Pancreas (tissue), 10 donors: ENCODE measurements at regions not wholly inside any gene's neighbourhood (a gene's known extent, or its start where the extent isn't known, plus 50 kb on each side); places are given as distances from the start of the nearest gene placed in this dataset.
"Not testable (repeated sequence)": the region's sequence is repeated elsewhere in the genome, so short reads cannot be mapped to it uniquely, and the experiment has no call there.

Experiments used
- ATAC-seq, 4 donors: fragments of 200-7000 bp; cut with Tn5 transposase; one replicate each; pipeline versions ENCODE4 v1.8.0 to v1.9.1; 2020; ENCODE audit warnings: mild to moderate bottlenecking in 4 of 4, moderate library complexity in 4 of 4
- DNase-seq, 6 donors: peaks; one replicate each; pipeline ENCODE4 v3.0.0-alpha.2; 2020
- FAIRE-seq: peaks from 2 replicates; lab custom pipeline; 2012; peaks lifted over from hg19 to GRCh38; lab: Jason Lieb, UNC
- H3K27ac ChIP-seq, 4 donors: fragments of 200-600 bp; sonication (generic); 1 replicate in 3 of 4; 2 replicates in 1 of 4; pipeline versions ENCODE4 v1.5.0 to v1.8.0; 2020
- H3K27me3 ChIP-seq, 4 donors: fragments of 200-600 bp; one replicate each; pipeline ENCODE4 v1.8.0; 2021
- H3K36me3 ChIP-seq, 3 donors: fragments of 200-600 bp; sonication (generic) in 1 of 3; one replicate each; pipeline versions ENCODE4 v1.5.0 to v1.8.0; 2020 to 2021
- H3K4me1 ChIP-seq, 3 donors: fragments of 200-600 bp; one replicate each; pipeline ENCODE4 v1.8.0; 2021
- H3K4me3 ChIP-seq, 4 donors: fragments of 200-600 bp; sonication (generic) in 2 of 4; one replicate each; pipeline versions ENCODE4 v1.5.0 to v1.8.0; 2020 to 2021
- H3K9me3 ChIP-seq, 4 donors: fragments of 200-600 bp; one replicate each; pipeline ENCODE4 v1.8.0; 2021
- WGBS, 2 donors: extraction: QIAGEN DNeasy Blood & Tissue Kit; methylation state at CpG; one replicate each; pipeline ENCODE4 v1.1.7; 2013; 5-methylcytosine and 5-hydroxymethylcytosine counted together
- intact Hi-C, 3 donors: fragments of 100-400 bp; cut with DNase I; formaldehyde crosslinking; loops; one replicate each; pipeline versions ENCODE4 v1.11.1 to v1.14.2; 2022
- TF ChIP-seq, protein P1 (sequence below), 4 donors: fragments of 200-600 bp; sonication (generic) in 3 of 4; IDR thresholded peaks; one replicate each; pipeline versions ENCODE4 v1.5.0 to v1.8.0; 2021; ENCODE audit warnings: antibody characterized with exemption in 4 of 4
- donor health status: healthy with polysubstance abuse.
- donor health status: DM: no; HTN: no; CAD: no; lungs with moderate emphysema.
- donor health status: DM: no; HTN: no; CAD: no.
- donor health status: control.
- donor health status: control.
- donor health status: Bipolar disorder and iron deficiency.
- donor health status: DM: yes; HTN: yes; CAD: no.
- donor health status: DM: no; HTN: no; CAD: no.
- donor health status: DM: no; HTN: no; CAD: no.
- donor health status: DM: yes; HTN: yes; CAD: no.

DNA sequence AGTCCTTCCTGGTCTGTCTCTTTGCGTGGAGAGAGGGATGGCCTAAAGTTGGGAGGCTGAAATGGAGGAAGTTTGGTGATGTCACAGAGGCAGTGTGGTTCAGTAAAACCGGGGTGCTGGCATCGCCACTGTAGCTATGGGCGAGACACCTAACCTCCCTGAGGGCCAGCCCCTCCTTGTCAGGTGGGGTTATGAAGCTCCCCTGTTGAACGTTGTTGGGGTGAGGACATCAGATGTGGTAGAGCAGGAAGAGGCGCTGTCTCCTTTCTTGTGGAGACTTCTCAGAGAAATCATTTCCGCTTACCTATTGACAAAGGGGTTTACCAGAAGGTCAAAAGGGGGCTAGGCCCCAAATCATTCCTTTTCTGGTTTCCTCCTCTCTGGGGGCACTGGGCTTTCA, 294.7 kb downstream of the SIPA1L2 start:
- ATAC-seq, result no peak
- intact Hi-C loops, result no loop called here
- FAIRE-seq, result no peak
- no peaks in the 10 kb centered on the region for H3K36me3 ChIP-seq
- H3K27ac ChIP-seq, result no peak overlapping the region
- H3K27me3 ChIP-seq, result no peaks in the 10 kb centered on the region
- H3K4me1 ChIP-seq, result no peaks in the 10 kb centered on the region
- no peak for DNase-seq
- H3K9me3 ChIP-seq, result no peaks in the 10 kb centered on the region
- 80 to 85% methylated on average over 7 of the region's 7 CpGs for WGBS, 2 donors
- H3K4me3 ChIP-seq, result no peak overlapping the region
- TF ChIP-seq, protein P1, sequence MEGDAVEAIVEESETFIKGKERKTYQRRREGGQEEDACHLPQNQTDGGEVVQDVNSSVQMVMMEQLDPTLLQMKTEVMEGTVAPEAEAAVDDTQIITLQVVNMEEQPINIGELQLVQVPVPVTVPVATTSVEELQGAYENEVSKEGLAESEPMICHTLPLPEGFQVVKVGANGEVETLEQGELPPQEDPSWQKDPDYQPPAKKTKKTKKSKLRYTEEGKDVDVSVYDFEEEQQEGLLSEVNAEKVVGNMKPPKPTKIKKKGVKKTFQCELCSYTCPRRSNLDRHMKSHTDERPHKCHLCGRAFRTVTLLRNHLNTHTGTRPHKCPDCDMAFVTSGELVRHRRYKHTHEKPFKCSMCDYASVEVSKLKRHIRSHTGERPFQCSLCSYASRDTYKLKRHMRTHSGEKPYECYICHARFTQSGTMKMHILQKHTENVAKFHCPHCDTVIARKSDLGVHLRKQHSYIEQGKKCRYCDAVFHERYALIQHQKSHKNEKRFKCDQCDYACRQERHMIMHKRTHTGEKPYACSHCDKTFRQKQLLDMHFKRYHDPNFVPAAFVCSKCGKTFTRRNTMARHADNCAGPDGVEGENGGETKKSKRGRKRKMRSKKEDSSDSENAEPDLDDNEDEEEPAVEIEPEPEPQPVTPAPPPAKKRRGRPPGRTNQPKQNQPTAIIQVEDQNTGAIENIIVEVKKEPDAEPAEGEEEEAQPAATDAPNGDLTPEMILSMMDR (IDR thresholded peaks at IDR 0.05), result no peak

DNA sequence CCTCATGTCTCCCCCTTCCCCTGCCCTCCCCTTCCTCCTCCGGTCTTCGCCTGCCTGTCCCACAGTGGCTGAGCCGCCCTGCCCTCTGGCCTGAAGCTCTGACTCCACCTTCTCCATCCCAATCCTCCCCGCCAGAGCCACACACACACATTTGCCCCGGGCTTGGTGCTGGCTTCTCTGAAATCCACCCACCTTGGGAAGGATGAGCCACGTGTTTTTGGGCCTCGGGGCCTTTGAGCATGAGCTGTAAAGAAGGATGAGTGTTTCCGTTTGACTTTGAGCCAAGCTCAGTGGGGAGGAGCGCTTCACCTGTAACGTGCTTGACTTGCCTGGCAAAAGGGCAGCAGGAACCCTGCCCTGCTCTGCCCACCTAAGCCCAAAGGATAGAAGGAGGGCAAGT, 295.1 kb downstream of the SIPA1L2 start:
- TF ChIP-seq, protein P1 (IDR thresholded peaks at IDR 0.05), result no peak
- DNase-seq (no peak), FAIRE-seq (no peak), ATAC-seq (no peak)
- Histone ChIP-seq H3K27me3 (no peaks in the 10 kb centered on the region), H3K4me3 (no peak overlapping the region), H3K36me3 (no peaks in the 10 kb centered on the region), H3K9me3 (no peaks in the 10 kb centered on the region), H3K27ac (no peak overlapping the region), H3K4me1 (no peaks in the 10 kb centered on the region)
- 75 to 88% methylated on average over 10 of the region's 10 CpGs for WGBS, 2 donors
- intact Hi-C loops, result no loop called here

DNA sequence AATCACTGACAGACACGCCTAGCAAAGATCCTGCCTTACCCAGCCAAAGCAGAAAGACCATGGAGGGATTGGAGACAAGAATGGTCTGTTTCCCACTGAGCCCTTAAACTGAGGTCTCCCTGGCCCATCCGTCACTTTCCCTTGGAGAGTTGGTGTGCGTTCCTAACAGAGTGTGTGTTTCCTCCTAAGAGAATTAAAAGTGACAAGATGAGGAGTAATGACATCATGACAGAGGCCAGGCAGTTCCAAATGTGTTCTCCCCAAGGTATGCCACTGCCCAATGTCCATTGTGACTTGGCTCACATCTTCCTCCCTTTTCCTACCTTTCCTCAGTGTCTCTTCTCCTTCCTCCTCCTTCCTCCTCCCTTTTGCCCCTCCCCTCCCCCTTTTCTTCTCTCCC, 295.7 kb downstream of the SIPA1L2 start:
- Histone ChIP-seq H3K27me3 (no peaks in the 10 kb centered on the region), H3K4me1 (no peaks in the 10 kb centered on the region), H3K9me3 (no peaks in the 10 kb centered on the region), H3K27ac (no peak overlapping the region), H3K36me3 (no peaks in the 10 kb centered on the region), H3K4me3 (no peak overlapping the region)
- FAIRE-seq, result no peak
- WGBS, 2 donors, result 58 to 64% methylated on average over 3 of the region's 3 CpGs
- TF ChIP-seq, protein P1 (IDR thresholded peaks at IDR 0.05), result no peak
- DNase-seq, result no peak
- ATAC-seq, result no peak
- intact Hi-C loops, result no loop called here

DNA sequence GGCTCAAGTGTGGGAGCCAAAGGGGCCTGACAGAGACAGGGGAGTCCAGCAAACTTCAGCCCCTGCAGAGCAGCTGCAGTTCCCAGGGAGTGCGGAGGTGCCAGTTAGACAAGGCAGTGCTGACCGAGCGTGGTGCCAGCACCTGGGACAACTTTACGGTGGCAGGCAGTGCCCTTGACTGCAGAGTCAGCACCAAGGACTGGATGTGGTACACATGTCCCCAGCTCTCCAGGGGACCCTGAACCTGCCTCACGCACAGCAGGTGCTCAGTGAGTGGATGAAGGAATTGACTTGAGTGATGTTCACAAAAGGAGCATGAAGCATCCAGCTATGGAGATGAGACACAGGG, 296.5 kb downstream of the SIPA1L2 start:
- no peaks in the 10 kb centered on the region for H3K36me3 ChIP-seq
- 82 to 96% methylated on average over 5 of the region's 5 CpGs for WGBS, 2 donors
- DNase-seq (no peak), FAIRE-seq (no peak), ATAC-seq (no peak)
- H3K9me3 ChIP-seq, result no peaks in the 10 kb centered on the region
- H3K4me3 ChIP-seq, result no peak overlapping the region
- intact Hi-C loops, result no loop called here
- no peak overlapping the region for H3K27ac ChIP-seq
- H3K4me1 ChIP-seq, result no peaks in the 10 kb centered on the region
- H3K27me3 ChIP-seq, result no peaks in the 10 kb centered on the region
- TF ChIP-seq, protein P1 (IDR thresholded peaks at IDR 0.05), result no peak

DNA sequence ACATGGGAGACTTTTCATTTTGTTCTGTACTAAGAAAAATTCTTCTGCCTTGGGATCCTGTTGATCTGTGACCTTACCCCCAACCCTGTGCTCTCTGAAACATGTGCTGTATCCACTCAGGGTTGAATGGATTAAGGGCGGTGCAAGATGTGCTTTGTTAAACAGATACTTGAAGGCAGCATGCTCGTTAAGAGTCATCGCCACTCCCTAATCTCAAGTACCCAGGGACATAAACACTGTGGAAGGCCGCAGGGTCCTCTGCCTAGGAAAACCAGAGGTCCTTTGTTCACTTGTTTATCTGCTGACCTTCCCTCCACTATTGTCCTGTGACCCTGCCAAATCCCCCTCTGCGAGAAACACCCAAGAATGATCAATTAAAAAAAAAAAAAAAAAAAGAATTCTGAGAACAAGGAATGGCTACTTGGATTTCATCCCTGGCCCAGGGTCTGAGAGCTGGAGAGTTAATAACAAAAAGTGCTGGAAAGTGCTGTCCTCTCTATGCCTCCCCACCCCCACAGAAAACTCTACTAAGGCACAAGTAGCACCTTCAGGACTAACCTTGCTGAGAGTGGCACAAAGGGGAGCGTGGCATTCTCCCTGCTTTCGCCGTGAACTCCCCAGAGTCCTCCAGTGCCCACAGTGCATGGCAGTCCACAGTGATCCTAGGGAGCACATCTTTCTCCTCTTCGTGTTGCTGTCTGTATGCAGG, 297.1 kb downstream of the SIPA1L2 start:
- ATAC-seq, H3K27me3 ChIP-seq, H3K4me1 ChIP-seq, intact Hi-C loops, DNase-seq, H3K4me3 ChIP-seq, H3K27ac ChIP-seq, FAIRE-seq, H3K9me3 ChIP-seq, H3K36me3 ChIP-seq: not testable (repeated sequence)
- 70 to 77% methylated on average over 8 of the region's 9 CpGs for WGBS, 2 donors
